Astrocyte (in vitro differentiated cells and primary cell): ENCODE measurements at regions not wholly inside any gene's neighbourhood (a gene's known extent, or its start where the extent isn't known, plus 50 kb on each side); places are given as distances from the start of the nearest gene placed in this dataset.

Experiments used
- DNase-seq: peaks from one replicate; pipeline ENCODE4 v3.0.0-alpha.2; 2010; ENCODE audit warnings: low read depth
- FAIRE-seq: peaks from 2 replicates; lab custom pipeline; 2011; peaks lifted over from hg19 to GRCh38; lab: Jason Lieb, UNC
- H2AFZ ChIP-seq: 2 replicates; pipeline ENCODE4 v1.6.0; 2012; ENCODE audit warnings: low read depth, low read length, inconsistent platforms
- H3K27ac ChIP-seq: 2 replicates; pipeline ENCODE4 v1.5.1; 2011; ENCODE audit warnings: low read depth, low read length, inconsistent platforms
- H3K27me3 ChIP-seq: 2 replicates; pipeline ENCODE4 v1.6.0; 2011; ENCODE audit warnings: low read length, inconsistent platforms; ENCODE audit not compliant: insufficient read depth
- H3K36me3 ChIP-seq: 2 replicates; pipeline ENCODE4 v1.5.1; 2011; ENCODE audit warnings: low read length, inconsistent platforms; ENCODE audit not compliant: insufficient read depth
- H3K4me1 ChIP-seq: 2 replicates; pipeline ENCODE4 v1.5.1; 2011; ENCODE audit warnings: low read length, inconsistent platforms; ENCODE audit not compliant: insufficient read depth
- H3K4me2 ChIP-seq: 2 replicates; pipeline ENCODE4 v1.6.0; 2012; ENCODE audit warnings: low read length, inconsistent platforms
- H3K4me3 ChIP-seq: 2 replicates; pipeline ENCODE4 v1.5.1; 2011; ENCODE audit warnings: low read depth, mild to moderate bottlenecking, low read length, inconsistent platforms; ENCODE audit not compliant: insufficient read depth
- H3K79me2 ChIP-seq: 2 replicates; pipeline ENCODE4 v1.6.0; 2012; ENCODE audit warnings: mild to moderate bottlenecking, low read length, inconsistent platforms; ENCODE audit not compliant: insufficient read depth
- H3K9ac ChIP-seq: 2 replicates; pipeline ENCODE4 v1.6.0; 2012; ENCODE audit warnings: mild to moderate bottlenecking, low read length, inconsistent platforms
- H3K9me3 ChIP-seq: 2 replicates; pipeline ENCODE4 v1.5.1; 2012; ENCODE audit warnings: low read depth, mild to moderate bottlenecking, low read length, inconsistent platforms; ENCODE audit not compliant: insufficient read depth
- H4K20me1 ChIP-seq: 2 replicates; pipeline ENCODE4 v1.6.0; 2012; ENCODE audit warnings: low read length, inconsistent platforms; ENCODE audit not compliant: insufficient read depth
- H3K27ac Mint-ChIP-seq: one replicate; pipeline ENCODE4 v1.8.0; 2021; ENCODE audit warnings: mild to moderate bottlenecking, mixed read lengths; ENCODE audit not compliant: unreplicated experiment
- H3K27me3 Mint-ChIP-seq: one replicate; pipeline ENCODE4 v1.8.0; 2021; ENCODE audit warnings: low read depth, mixed read lengths; ENCODE audit not compliant: unreplicated experiment
- H3K36me3 Mint-ChIP-seq: one replicate; pipeline ENCODE4 v1.8.0; 2021; ENCODE audit warnings: low read depth, mixed read lengths; ENCODE audit not compliant: unreplicated experiment
- H3K4me1 Mint-ChIP-seq: one replicate; pipeline ENCODE4 v1.8.0; 2021; ENCODE audit warnings: low read depth, mixed read lengths; ENCODE audit not compliant: unreplicated experiment
- H3K4me3 Mint-ChIP-seq: one replicate; pipeline ENCODE4 v1.8.0; 2021; ENCODE audit warnings: mild to moderate bottlenecking, moderate library complexity, mixed read lengths; ENCODE audit not compliant: unreplicated experiment
- H3K9me3 Mint-ChIP-seq: one replicate; pipeline ENCODE4 v1.8.0; 2021; ENCODE audit warnings: mild to moderate bottlenecking, mixed read lengths; ENCODE audit not compliant: unreplicated experiment
- CTCF ChIP-seq: IDR thresholded peaks from 2 replicates; pipeline ENCODE4 v1.5.1; 2011; ENCODE audit warnings: low read depth, mild to moderate bottlenecking, inconsistent platforms, low read length, moderate library complexity; ENCODE audit not compliant: insufficient read depth
- EZH2 ChIP-seq: IDR thresholded peaks from 2 replicates; pipeline ENCODE4 v1.6.1; 2012; ENCODE audit warnings: mild to moderate bottlenecking, low read length, inconsistent platforms; ENCODE audit not compliant: insufficient read depth

- no peak for TF ChIP-seq CTCF
- no peak for TF ChIP-seq EZH2
- Histone ChIP-seq H3K79me2 (no peaks in the 10 kb centered on the region), H3K36me3 (no peaks in the 10 kb centered on the region), H3K9me3 (no peaks in the 10 kb centered on the region), H3K4me3 (no peak overlapping the region), H3K4me1 (peaks cover 5% of the 10 kb centered on the region), H3K4me2 (peak overlapping the region; percentile 56), H4K20me1 (no peaks in the 10 kb centered on the region), H2AFZ (no peak overlapping the region), H3K27me3 (no peaks in the 10 kb centered on the region), H3K9ac (no peak overlapping the region), H3K27ac (peak overlapping the region; percentile 50)
- FAIRE-seq: peak; percentile 89
- no peak overlapping the region for H3K4me3 Mint-ChIP-seq
- peak; percentile 96 for DNase-seq
- H3K27ac Mint-ChIP-seq: no peak overlapping the region
- no peaks in the 10 kb centered on the region for H3K27me3 Mint-ChIP-seq
- no peaks in the 10 kb centered on the region for H3K4me1 Mint-ChIP-seq
- H3K9me3 Mint-ChIP-seq: no peaks in the 10 kb centered on the region
- no peaks in the 10 kb centered on the region for H3K36me3 Mint-ChIP-seq
These were observed 468.5 kb downstream of the NFIB start for GRCh38 chr9:13845460-13845859.

- TF ChIP-seq EZH2 (no peak), CTCF (no peak)
- H3K27me3 Mint-ChIP-seq: no peaks in the 10 kb centered on the region
- Histone ChIP-seq H3K27ac (no peak overlapping the region), H4K20me1 (no peaks in the 10 kb centered on the region), H2AFZ (no peak overlapping the region), H3K27me3 (no peaks in the 10 kb centered on the region), H3K4me2 (no peak overlapping the region), H3K36me3 (no peaks in the 10 kb centered on the region), H3K79me2 (no peaks in the 10 kb centered on the region), H3K9ac (no peak overlapping the region), H3K4me1 (peaks cover 5% of the 10 kb centered on the region), H3K4me3 (no peak overlapping the region), H3K9me3 (no peaks in the 10 kb centered on the region)
- H3K4me1 Mint-ChIP-seq: no peaks in the 10 kb centered on the region
- H3K27ac Mint-ChIP-seq: no peak overlapping the region
- H3K4me3 Mint-ChIP-seq: no peak overlapping the region
- DNase-seq: no peak
- no peak for FAIRE-seq
- H3K36me3 Mint-ChIP-seq: no peaks in the 10 kb centered on the region
- no peaks in the 10 kb centered on the region for H3K9me3 Mint-ChIP-seq
These were observed 472.0 kb downstream of the NFIB start for GRCh38 chr9:13841746-13842462.

GRCh38 chr9:13832446-13832845, 481.5 kb downstream of the NFIB start:
- H3K4me3 ChIP-seq: no peak overlapping the region
- Mint-ChIP-seq H3K4me3 (no peak overlapping the region), H3K9me3 (peaks cover 13% of the 10 kb centered on the region), H3K27ac (no peak overlapping the region), H3K36me3 (peaks cover 4% of the 10 kb centered on the region), H3K27me3 (no peaks in the 10 kb centered on the region), H3K4me1 (no peaks in the 10 kb centered on the region)
- DNase-seq: no peak
- no peaks in the 10 kb centered on the region for H3K79me2 ChIP-seq
- no peaks in the 10 kb centered on the region for H3K4me1 ChIP-seq
- H3K9ac ChIP-seq: no peak overlapping the region
- H3K9me3 ChIP-seq: peaks cover 11% of the 10 kb centered on the region
- no peaks in the 10 kb centered on the region for H3K27me3 ChIP-seq
- H3K4me2 ChIP-seq: no peak overlapping the region
- H3K36me3 ChIP-seq: no peaks in the 10 kb centered on the region
- TF ChIP-seq CTCF (no peak), EZH2 (no peak)
- FAIRE-seq: no peak
- H3K27ac ChIP-seq: no peak overlapping the region
- H4K20me1 ChIP-seq: no peaks in the 10 kb centered on the region
- no peak overlapping the region for H2AFZ ChIP-seq
